ENCODE measurements at regions not wholly inside any gene's neighbourhood (a gene's known extent, or its start where the extent isn't known, plus 50 kb on each side); places are given as distances from the start of the nearest gene placed in this dataset.

GRCh38 chr11:80146232-80146631 is 705.4 kb upstream of the TENM4 start:
- DNase-seq (ENCODE audit: extremely low read depth in 1 of 2, low read depth in 1 of 2), result no peak

- no peak for DNase-seq (ENCODE audit: extremely low read depth in 1 of 2, low read depth in 1 of 2)
Observed at GRCh38 chr11:80144897-80145594, 704.2 kb upstream of the TENM4 start.

GRCh38 chr11:80136991-80137390 is 696.2 kb upstream of the TENM4 start:
- DNase-seq (ENCODE audit: extremely low read depth in 1 of 2, low read depth in 1 of 2), result no peak

- no peak for DNase-seq (ENCODE audit: extremely low read depth in 1 of 2, low read depth in 1 of 2)
Observed at GRCh38 chr11:80129396-80129795, 688.6 kb upstream of the TENM4 start.

- DNase-seq (ENCODE audit: extremely low read depth in 1 of 2, low read depth in 1 of 2), result no peak
Observed at GRCh38 chr11:80122211-80122610, 681.4 kb upstream of the TENM4 start.

GRCh38 chr11:80118073-80118472 is 677.2 kb upstream of the TENM4 start:
- no peak for DNase-seq (ENCODE audit: extremely low read depth in 1 of 2, low read depth in 1 of 2)

- DNase-seq (ENCODE audit: extremely low read depth in 1 of 2, low read depth in 1 of 2), result no peak
Observed at GRCh38 chr11:80116796-80117195, 676.0 kb upstream of the TENM4 start.

GRCh38 chr11:80109652-80110051 is 668.8 kb upstream of the TENM4 start:
- DNase-seq (ENCODE audit: extremely low read depth in 1 of 2, low read depth in 1 of 2), result no peak

GRCh38 chr11:80109031-80109430 is 668.2 kb upstream of the TENM4 start:
- DNase-seq (ENCODE audit: extremely low read depth in 1 of 2, low read depth in 1 of 2), result no peak

GRCh38 chr11:80107415-80107814 is 666.6 kb upstream of the TENM4 start:
- no peak for DNase-seq (ENCODE audit: extremely low read depth in 1 of 2, low read depth in 1 of 2)

GRCh38 chr11:80104191-80104590 is 663.4 kb upstream of the TENM4 start:
- no peak for DNase-seq (ENCODE audit: extremely low read depth in 1 of 2, low read depth in 1 of 2)

- DNase-seq (ENCODE audit: extremely low read depth in 1 of 2, low read depth in 1 of 2), result no peak
Observed at GRCh38 chr11:80103142-80103859, 662.5 kb upstream of the TENM4 start.

- no peak for DNase-seq (ENCODE audit: extremely low read depth in 1 of 2, low read depth in 1 of 2)
Observed at GRCh38 chr11:80097146-80097545, 656.3 kb upstream of the TENM4 start.

- no peak for DNase-seq (ENCODE audit: extremely low read depth in 1 of 2, low read depth in 1 of 2)
Observed at GRCh38 chr11:80096736-80097135, 655.9 kb upstream of the TENM4 start.

GRCh38 chr11:80086496-80087055 is 645.7 kb upstream of the TENM4 start:
- no peak for DNase-seq (ENCODE audit: extremely low read depth in 1 of 2, low read depth in 1 of 2)

- no peak for DNase-seq (ENCODE audit: extremely low read depth in 1 of 2, low read depth in 1 of 2)
Observed at GRCh38 chr11:80085563-80085962, 644.7 kb upstream of the TENM4 start.

GRCh38 chr11:80084608-80085007 is 643.8 kb upstream of the TENM4 start:
- no peak for DNase-seq (ENCODE audit: extremely low read depth in 1 of 2, low read depth in 1 of 2)

- DNase-seq (ENCODE audit: extremely low read depth in 1 of 2, low read depth in 1 of 2), result no peak
Observed at GRCh38 chr11:80083531-80083951, 642.7 kb upstream of the TENM4 start.

- no peak for DNase-seq (ENCODE audit: extremely low read depth in 1 of 2, low read depth in 1 of 2)
Observed at GRCh38 chr11:80082406-80082805, 641.6 kb upstream of the TENM4 start.

- DNase-seq (ENCODE audit: extremely low read depth in 1 of 2, low read depth in 1 of 2), result no peak
Observed at GRCh38 chr11:80077113-80077512, 636.3 kb upstream of the TENM4 start.

- DNase-seq (ENCODE audit: extremely low read depth in 1 of 2, low read depth in 1 of 2), result no peak
Observed at GRCh38 chr11:80074837-80075236, 634.0 kb upstream of the TENM4 start.

GRCh38 chr11:80066291-80066690 is 625.5 kb upstream of the TENM4 start:
- no peak for DNase-seq (ENCODE audit: extremely low read depth in 1 of 2, low read depth in 1 of 2)

All from activated CD8-positive, alpha-beta memory T cell treated with anti-CD3 and anti-CD28 coated beads for 1 hour (primary cell).